GM12878 (cell line): ENCODE measurements at regions not wholly inside any gene's neighbourhood (a gene's known extent, or its start where the extent isn't known, plus 50 kb on each side); places are given as distances from the start of the nearest gene placed in this dataset.

ENCODE experiments used
- ATAC-seq: fragments of 200-7000 bp; cut with Tn5 transposase; 3 replicates; pipeline ENCODE4 v1.9.1; 2020; ENCODE audit warnings: mild to moderate bottlenecking, moderate library complexity
- BruUV-seq: library from RNA; stranded (reverse); fragments of 400-500 nt; replicated peaks from 2 replicates; lab custom pipeline; 2021; lab: Mats Ljungman, UMichigan
- CTCF ChIA-PET: fragments of 300-600 bp; sonication (Branson Sonifier 250); formaldehyde crosslinking; extraction: SDS; loops from one replicate; lab custom pipeline; 2021; ENCODE audit warnings: inconsistent platforms; lab: Yijun Ruan, JAX
- POLR2A ChIA-PET: fragments of 350-600 bp; formaldehyde crosslinking; extraction: SDS; loops from one replicate; lab custom pipeline; 2021; ENCODE audit warnings: inconsistent platforms; lab: Charles Lee
- RAD21 ChIA-PET: fragments of 300-600 bp; sonication (Branson Sonifier 250); formaldehyde crosslinking; loops from one replicate; lab custom pipeline; 2023; ENCODE audit warnings: antibody characterized with exemption; ENCODE audit not compliant: unreplicated experiment; lab: Charles Lee
- SMC1A ChIA-PET: fragments of 300-600 bp; sonication (Branson Sonifier 250); formaldehyde crosslinking; loops from one replicate; lab custom pipeline; 2023; ENCODE audit not compliant: unreplicated experiment, uncharacterized antibody; lab: Charles Lee
- DNase-seq: peaks from one replicate; pipeline ENCODE4 v3.0.0-alpha.2; 2011; ENCODE audit warnings: low read depth, low spot score
- FAIRE-seq: peaks from 3 replicates; lab custom pipeline; 2011; peaks lifted over from hg19 to GRCh38; lab: Jason Lieb, UNC
- H2AFZ ChIP-seq: 2 replicates; pipeline ENCODE4 v1.6.0; 2011; ENCODE audit warnings: low read depth, low read length, control low read depth; ENCODE audit not compliant: control insufficient read depth
- H3K27ac ChIP-seq: 2 replicates; pipeline ENCODE4 v1.5.1; 2011; ENCODE audit warnings: control low read depth; ENCODE audit not compliant: control insufficient read depth, insufficient read depth
- H3K27me3 ChIP-seq, 2 experiments: replicated peaks in 1 of 2; 2 replicates each; pipeline versions ENCODE4 v1.6.0 to v1.6.1; 2011; ENCODE audit warnings: low read length in 1 of 2; ENCODE audit not compliant: control insufficient read depth in 2 of 2, insufficient read depth in 2 of 2
- H3K36me3 ChIP-seq, 2 experiments: 2 replicates each; pipeline ENCODE4 v1.5.1; 2011; ENCODE audit warnings: low read length in 1 of 2; ENCODE audit not compliant: control insufficient read depth in 2 of 2, insufficient read depth in 2 of 2
- H3K4me1 ChIP-seq: 2 replicates; pipeline ENCODE4 v1.6.1; 2011; ENCODE audit warnings: mild to moderate bottlenecking, low read length, moderate library complexity, mixed read lengths; ENCODE audit not compliant: control insufficient read depth, insufficient read depth
- H3K4me2 ChIP-seq: 2 replicates; pipeline ENCODE4 v1.6.0; 2011; ENCODE audit warnings: control low read depth; ENCODE audit not compliant: control insufficient read depth, insufficient read depth
- H3K4me3 ChIP-seq: fragments of 200-600 bp; sonication (generic); 2 replicates; pipeline ENCODE4 v1.5.1; 2016
- H3K79me2 ChIP-seq: 2 replicates; pipeline ENCODE4 v1.6.0; 2011; ENCODE audit warnings: low read length; ENCODE audit not compliant: control insufficient read depth, insufficient read depth
- H3K9ac ChIP-seq: 2 replicates; pipeline ENCODE4 v1.8.0; 2011; ENCODE audit warnings: low read length, control low read depth, mixed read lengths; ENCODE audit not compliant: control insufficient read depth, insufficient read depth
- H3K9me3 ChIP-seq: replicated peaks from 3 replicates; pipeline ENCODE4 v1.5.1; 2011; ENCODE audit warnings: mild to moderate bottlenecking, low read length; ENCODE audit not compliant: control insufficient read depth, insufficient read depth
- H4K20me1 ChIP-seq: 2 replicates; pipeline ENCODE4 v1.6.0; 2011; ENCODE audit not compliant: control insufficient read depth, insufficient read depth
- MAX ChIP-seq: IDR thresholded peaks from 2 replicates; pipeline ENCODE4 v1.6.1; 2012; ENCODE audit warnings: low read depth, low read length, improper control_type of control experiment
- MYB ChIP-seq: fragments of 150-350 bp; IDR thresholded peaks from 2 replicates; pipeline ENCODE4 v1.6.1; 2014; ENCODE audit warnings: mild to moderate bottlenecking, low read depth, low read length, borderline replicate concordance
- RBBP5 ChIP-seq: fragments of 200-600 bp; sonication (generic); conservative IDR thresholded peaks from 2 replicates; pipeline ENCODE4 v1.6.1; 2016
- ZNF274 ChIP-seq: IDR thresholded peaks from one replicate; pipeline ENCODE4 v1.8.0; 2011; ENCODE audit not compliant: insufficient read length, insufficient read depth
- ZNF687 ChIP-seq: fragments of 450-650 bp; IDR thresholded peaks from 2 replicates; pipeline ENCODE4 v1.6.1; 2017; ENCODE audit warnings: mild to moderate bottlenecking, moderate library complexity
- WGBS: methylation state at CpG from one replicate; pipeline ENCODE4 v1.1.6; 2016; ENCODE audit warnings: low lambda C conversion rate; ENCODE audit not compliant: insufficient replicate concordance, insufficient coverage; ENCODE audit errors: missing lambda C conversion rate; 5-methylcytosine and 5-hydroxymethylcytosine counted together
- in situ Hi-C: fragments of 300-500 bp; cut with MboI; formaldehyde crosslinking; loops from 9 replicates; pipeline ENCODE4 v1.14.3; 2018; ENCODE audit warnings: mixed read lengths
- intact Hi-C: fragments of 100-400 bp; cut with micrococcal nuclease; formaldehyde crosslinking; loops from one replicate; pipeline ENCODE4 v1.14.2; 2022; ENCODE audit not compliant: unreplicated experiment

- no peak for TF ChIP-seq ZNF687
Observed at GRCh38 chr4:55216863-55217635, 91.7 kb upstream of the KDR start (continued).

- Histone ChIP-seq H4K20me1 (no peaks in the 10 kb centered on the region), H3K9ac (no peak overlapping the region), H2AFZ (no peak overlapping the region), H3K4me2 (no peak overlapping the region), H3K27ac (no peak overlapping the region), H3K4me3 (no peak overlapping the region), H3K79me2 (no peaks in the 10 kb centered on the region), H3K27me3 (no peaks in the 10 kb centered on the region), H3K36me3 (no peaks in the 10 kb centered on the region), H3K4me1 (no peaks in the 10 kb centered on the region), H3K9me3 (no peaks in the 10 kb centered on the region)
- ChIA-PET RAD21 (no interaction called here), POLR2A (no interaction called here), CTCF (no interaction called here), SMC1A (no interaction called here)
- no peak for ATAC-seq
- WGBS, result 37% methylated on average over 5 of the region's 5 CpGs
- BruUV-seq, result no TSS peak
- DNase-seq, result no peak
- in situ Hi-C loops (no loop called here), intact Hi-C loops (no loop called here)
- no peak for FAIRE-seq
- TF ChIP-seq MYB (no peak), RBBP5 (no peak), MAX (no peak), ZNF274 (no peak)
Observed at GRCh38 chr4:55218041-55218440, 92.6 kb upstream of the KDR start.
